HG03469 (cell line): ENCODE measurements at regions not wholly inside any gene's neighbourhood (a gene's known extent, or its start where the extent isn't known, plus 50 kb on each side); places are given as distances from the start of the nearest gene placed in this dataset.
A peak's percentile ranks its signal among the peaks of the same experiment; 100 is the strongest.

Experiments used
- ATAC-seq: cut with Tn5 transposase; IDR thresholded peaks from one replicate; pipeline ENCODE4 v1.9.1; 2021; ENCODE audit warnings: mild to moderate bottlenecking, moderate library complexity, moderate number of reproducible peaks; ENCODE audit not compliant: unreplicated experiment

GRCh38 chr1:80755944-80756343 is 1044.8 kb upstream of the ADGRL2 start:
- no peak for ATAC-seq

- ATAC-seq, result no peak
These were observed 1049.5 kb upstream of the ADGRL2 start for GRCh38 chr1:80751204-80751603.

- ATAC-seq, result no peak
These were observed 1069.4 kb upstream of the ADGRL2 start for GRCh38 chr1:80731241-80731894.

GRCh38 chr1:80722611-80723010 is 1078.1 kb upstream of the ADGRL2 start:
- no peak for ATAC-seq

GRCh38 chr1:80706526-80706925 is 1094.2 kb upstream of the ADGRL2 start:
- no peak for ATAC-seq

GRCh38 chr1:80678438-80678837 is 1122.3 kb upstream of the ADGRL2 start:
- ATAC-seq, result no peak

- ATAC-seq, result no peak
These were observed 1125.3 kb upstream of the ADGRL2 start for GRCh38 chr1:80675454-80675853.

GRCh38 chr1:80673935-80674597 is 1126.7 kb upstream of the ADGRL2 start:
- ATAC-seq, result no peak

GRCh38 chr1:80668372-80668771 is 1132.4 kb upstream of the ADGRL2 start:
- ATAC-seq, result no peak

- no peak for ATAC-seq
These were observed 1134.7 kb upstream of the ADGRL2 start for GRCh38 chr1:80666073-80666472.

- no peak for ATAC-seq
These were observed 1141.6 kb upstream of the ADGRL2 start for GRCh38 chr1:80659161-80659560.

GRCh38 chr1:80657707-80658106 is 1143.0 kb upstream of the ADGRL2 start:
- no peak for ATAC-seq

GRCh38 chr1:80657044-80657643 is 1143.6 kb upstream of the ADGRL2 start:
- ATAC-seq, result no peak

- peak; percentile 40 for ATAC-seq
These were observed 1144.1 kb upstream of the ADGRL2 start for GRCh38 chr1:80656641-80657040.

- peak; percentile 62 for ATAC-seq
These were observed 1144.6 kb upstream of the ADGRL2 start for GRCh38 chr1:80656014-80656636.

GRCh38 chr1:80646053-80646452 is 1154.7 kb upstream of the ADGRL2 start:
- ATAC-seq, result no peak

GRCh38 chr1:80645621-80646020 is 1155.1 kb upstream of the ADGRL2 start:
- no peak for ATAC-seq

GRCh38 chr1:80640978-80641377 is 1159.8 kb upstream of the ADGRL2 start:
- peak; percentile 42 for ATAC-seq

GRCh38 chr1:80639777-80640533 is 1160.8 kb upstream of the ADGRL2 start:
- peak; percentile 98 for ATAC-seq

- no peak for ATAC-seq
These were observed 1166.6 kb upstream of the ADGRL2 start for GRCh38 chr1:80633947-80634706.
